Heart left ventricle (tissue), 16 donors: ENCODE measurements at regions not wholly inside any gene's neighbourhood (a gene's known extent, or its start where the extent isn't known, plus 50 kb on each side); places are given as distances from the start of the nearest gene placed in this dataset.

ENCODE experiments used
- ATAC-seq, 4 donors: fragments of 200-7000 bp; cut with Tn5 transposase; one replicate each; pipeline ENCODE4 v1.9.1; 2020 to 2022; ENCODE audit warnings: moderate library complexity in 4 of 4, mild to moderate bottlenecking in 3 of 4, moderate number of reproducible peaks in 1 of 4
- DNase-seq, 5 donors: peaks; one replicate each; pipeline ENCODE4 v3.0.0-alpha.2; 2020
- H3K27ac ChIP-seq, 12 donors: fragments of 200-600 bp; sonication (generic) in 4 of 12; one replicate each; pipeline versions ENCODE4 v1.5.0 to v1.8.0; 2016 to 2022; ENCODE audit warnings: mild to moderate bottlenecking in 2 of 12
- H3K27me3 ChIP-seq, 9 donors: fragments of 200-600 bp; sonication (generic) in 2 of 9; one replicate each; pipeline versions ENCODE4 v1.5.1 to v1.8.0; 2016 to 2022; ENCODE audit warnings: mild to moderate bottlenecking in 3 of 9
- H3K36me3 ChIP-seq, 9 donors: fragments of 200-600 bp; sonication (generic) in 2 of 9; one replicate each; pipeline versions ENCODE4 v1.5.0 to v1.8.0; 2018 to 2022; ENCODE audit warnings: mild to moderate bottlenecking in 2 of 9
- H3K4me1 ChIP-seq, 12 donors: fragments of 200-600 bp; sonication (generic) in 4 of 12; one replicate each; pipeline versions ENCODE4 v1.5.0 to v1.8.0; 2016 to 2022; ENCODE audit warnings: mild to moderate bottlenecking in 3 of 12
- H3K4me3 ChIP-seq, 12 donors: fragments of 200-600 bp; sonication (generic) in 4 of 12; one replicate each; pipeline versions ENCODE4 v1.5.0 to v1.8.0; 2017 to 2022; ENCODE audit warnings: mild to moderate bottlenecking in 9 of 12, moderate library complexity in 4 of 12
- H3K9me3 ChIP-seq, 12 donors: fragments of 200-600 bp; sonication (generic) in 4 of 12; one replicate each; pipeline versions ENCODE4 v1.5.0 to v1.8.0; 2016 to 2022; ENCODE audit warnings: mild to moderate bottlenecking in 1 of 12
- POLR2A ChIP-seq, 2 donors: fragments of 450-650 bp; IDR thresholded peaks; one replicate each; pipeline ENCODE4 v1.6.1; 2017; ENCODE audit warnings: antibody characterized with exemption in 2 of 2, mild to moderate bottlenecking in 2 of 2, moderate library complexity in 2 of 2
- WGBS, 4 donors: extraction: QIAGEN DNeasy Blood & Tissue Kit in 2 of 4; methylation state at CpG; one replicate each; pipeline versions ENCODE4 v1.1.5 to v1.1.7; 2013 to 2018; 5-methylcytosine and 5-hydroxymethylcytosine counted together
- intact Hi-C, 10 donors: fragments of 100-400 bp; cut with DNase I; formaldehyde crosslinking; loops; one replicate each; pipeline versions ENCODE4 v1.11.1 to v1.14.2; 2022
- TF ChIP-seq, protein P1 (sequence below), 12 donors: fragments of 200-600 bp; sonication (generic) in 4 of 12; IDR thresholded peaks; one replicate each; pipeline versions ENCODE4 v1.5.0 to v1.8.0; 2018 to 2022; ENCODE audit warnings: antibody characterized with exemption in 12 of 12, mild to moderate bottlenecking in 5 of 12
- donor health status: ischemic (EF 13 %, LVEDD 7.1; RV severe dilation, severe dysfunction).
- donor health status: healthy with polysubstance abuse.
- donor health status: DM: no; HTN: yes; CAD: no.
- donor health status: DM: no; HTN: no; CAD: no.
- donor health status: ischemic (EF 25% LVEDD 6.9; RV normal size, moderate dysfunction).
- donor health status: ischemic (EF 25% LVEDD 5.7; RV mildly dilated, moderate dysfunction).
- donor health status: healthy.
- donor health status: DM: yes; HTN: yes; CAD: no.
- donor health status: ischemic (EF 35%, LVEDD 5.7; RV mildly dilated, moderate dysfunction).
- donor health status: nonischemic (EF 11% LVEDD 7.7; RV severe dilation, severe dysfunction).
- donor health status: DM: yes; HTN: yes; CAD: no.
- donor health status: PGD.
- donor health status: ischemic (EF 29% LVEDD 5.4; RV normal size, mild dysfunction).
- donor health status: nonischemic (EF 23%, LVEDD 6.1; RV moderate dilation, normal function).

DNA sequence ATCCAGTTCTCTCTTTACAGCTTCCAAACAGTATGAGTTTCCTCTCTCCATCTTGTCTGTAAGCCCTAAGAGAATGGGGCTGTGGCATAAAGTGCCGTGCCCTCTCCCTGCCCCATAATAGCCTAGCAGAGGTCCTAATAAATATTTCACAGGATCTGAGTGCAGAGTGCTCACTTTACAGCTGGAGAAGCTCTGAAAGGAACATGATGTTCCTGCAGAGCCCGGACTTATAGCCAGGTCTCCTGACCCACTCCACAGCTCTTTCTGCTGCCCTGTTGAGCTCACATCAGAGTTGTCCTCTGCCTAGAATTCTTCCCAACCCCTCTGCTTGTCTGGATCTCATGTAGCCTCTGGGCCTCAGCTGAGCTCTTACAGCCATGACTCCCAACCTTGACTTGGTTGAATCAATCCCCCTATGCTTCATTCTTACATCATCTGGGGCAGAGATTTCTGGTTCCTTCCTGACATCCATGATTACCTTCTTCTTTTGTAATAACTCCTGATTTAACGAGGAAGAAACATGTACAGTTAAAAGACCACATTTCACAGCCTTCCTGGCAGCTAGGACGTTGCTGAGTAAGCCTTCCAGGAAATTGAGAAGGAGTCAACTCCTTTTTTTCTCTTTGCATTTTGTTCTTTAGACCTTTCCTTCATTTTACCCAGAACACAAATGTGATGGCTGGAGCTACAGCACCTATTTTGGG lies 135.3 kb downstream of the RPLP1 start:
- no peaks in the 10 kb centered on the region for H3K27me3 ChIP-seq
- DNase-seq = no peak
- H3K27ac ChIP-seq = no peak overlapping the region
- no peaks in the 10 kb centered on the region for H3K9me3 ChIP-seq
- peak in 3 of 4 donors; percentile 15 to 28 (median 16) for ATAC-seq
- no peaks in the 10 kb centered on the region for H3K36me3 ChIP-seq
- 58 to 68% (median 64%) methylated on average over 4 of the region's 4 CpGs for whole genome bisulfite sequencing, 4 donors
- peaks cover 0 to 22% (median 0%) of the 10 kb centered on the region in 12 donors for H3K4me1 ChIP-seq
- intact Hi-C loops = loop anchor here in 1 of 10 donors (10.0 kb wide), 1 partner anchor 577 kb away; no protein-coding TSS in a partner anchor
- TF ChIP-seq POLR2A (IDR thresholded peaks at IDR 0.05) = no peak
- TF ChIP-seq, protein P1, sequence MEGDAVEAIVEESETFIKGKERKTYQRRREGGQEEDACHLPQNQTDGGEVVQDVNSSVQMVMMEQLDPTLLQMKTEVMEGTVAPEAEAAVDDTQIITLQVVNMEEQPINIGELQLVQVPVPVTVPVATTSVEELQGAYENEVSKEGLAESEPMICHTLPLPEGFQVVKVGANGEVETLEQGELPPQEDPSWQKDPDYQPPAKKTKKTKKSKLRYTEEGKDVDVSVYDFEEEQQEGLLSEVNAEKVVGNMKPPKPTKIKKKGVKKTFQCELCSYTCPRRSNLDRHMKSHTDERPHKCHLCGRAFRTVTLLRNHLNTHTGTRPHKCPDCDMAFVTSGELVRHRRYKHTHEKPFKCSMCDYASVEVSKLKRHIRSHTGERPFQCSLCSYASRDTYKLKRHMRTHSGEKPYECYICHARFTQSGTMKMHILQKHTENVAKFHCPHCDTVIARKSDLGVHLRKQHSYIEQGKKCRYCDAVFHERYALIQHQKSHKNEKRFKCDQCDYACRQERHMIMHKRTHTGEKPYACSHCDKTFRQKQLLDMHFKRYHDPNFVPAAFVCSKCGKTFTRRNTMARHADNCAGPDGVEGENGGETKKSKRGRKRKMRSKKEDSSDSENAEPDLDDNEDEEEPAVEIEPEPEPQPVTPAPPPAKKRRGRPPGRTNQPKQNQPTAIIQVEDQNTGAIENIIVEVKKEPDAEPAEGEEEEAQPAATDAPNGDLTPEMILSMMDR (IDR thresholded peaks at IDR 0.05) = no peak
- no peak overlapping the region for H3K4me3 ChIP-seq

DNA sequence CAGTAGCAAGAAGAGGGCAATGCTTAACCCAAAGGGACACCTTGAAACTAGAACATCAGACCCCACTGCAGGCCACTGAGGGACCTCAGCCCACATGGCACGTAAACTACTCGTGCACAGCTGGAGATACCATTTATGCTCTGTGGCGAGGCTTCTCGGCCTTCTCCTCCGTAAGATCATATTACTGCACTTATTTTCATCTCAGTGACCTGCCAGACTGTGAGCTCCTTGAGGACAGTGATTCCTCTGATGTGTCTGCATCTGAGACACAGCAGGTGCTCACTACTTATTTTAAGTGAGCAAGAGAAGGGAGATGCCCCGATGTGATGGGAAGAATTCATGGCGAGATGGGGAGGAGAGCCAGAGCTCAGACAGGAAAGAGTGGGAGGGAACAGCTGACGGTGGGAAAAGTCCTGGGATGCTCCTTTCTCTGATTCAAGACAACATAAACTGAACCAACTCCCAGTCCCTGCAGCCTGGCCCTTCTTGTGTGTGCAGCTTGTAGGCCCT lies 137.6 kb downstream of the RPLP1 start:
- DNase-seq (no peak), ATAC-seq (no peak)
- H3K4me1 ChIP-seq = peaks cover 0 to 27% (median 13%) of the 10 kb centered on the region in 12 donors
- no peaks in the 10 kb centered on the region for H3K9me3 ChIP-seq
- no peak overlapping the region for H3K4me3 ChIP-seq
- no peaks in the 10 kb centered on the region for H3K27me3 ChIP-seq
- TF ChIP-seq, protein P1 (IDR thresholded peaks at IDR 0.05) = no peak
- no peak for TF ChIP-seq POLR2A (IDR thresholded peaks at IDR 0.05)
- 77 to 80% (median 79%) methylated on average over 8 of the region's 8 CpGs for WGBS, 4 donors
- no peak overlapping the region for H3K27ac ChIP-seq
- no peaks in the 10 kb centered on the region for H3K36me3 ChIP-seq
- intact Hi-C loops = loop anchor here in 2 of 10 donors (10.0 kb wide), 1 partner anchor 505 kb away; the partner anchor contains the start of gene TLE3 (in 2 of the 2)

DNA sequence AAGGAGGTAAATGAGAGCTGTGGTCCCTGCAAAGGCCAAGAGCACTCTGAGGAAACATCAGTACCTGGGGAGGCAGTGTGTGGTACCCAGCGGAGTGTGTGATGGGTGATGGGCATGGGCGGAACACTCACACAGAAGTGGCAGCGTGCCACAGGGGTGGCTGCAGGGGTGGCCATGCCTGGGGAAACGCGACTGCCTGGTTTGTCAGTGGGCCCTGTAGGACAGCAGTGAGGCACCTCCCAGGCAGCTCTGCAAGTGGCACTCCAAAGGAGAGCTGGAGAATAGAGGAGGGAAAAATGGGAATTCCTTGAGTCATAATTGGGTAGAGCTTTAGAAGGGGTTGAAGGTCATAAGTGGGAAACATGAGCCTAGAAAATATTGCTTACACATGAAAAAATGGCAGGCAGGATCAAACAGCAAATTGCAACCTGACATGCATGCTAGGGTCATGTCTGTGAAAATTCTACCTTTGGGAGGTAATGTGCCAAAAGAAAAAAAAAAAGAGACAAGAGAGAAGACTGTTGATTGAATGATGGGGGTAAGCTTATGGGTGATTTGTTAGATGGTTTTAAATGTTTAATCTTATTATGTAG lies 138.4 kb downstream of the RPLP1 start:
- no peak overlapping the region for H3K27ac ChIP-seq
- H3K36me3 ChIP-seq = no peaks in the 10 kb centered on the region
- H3K27me3 ChIP-seq = no peaks in the 10 kb centered on the region
- H3K4me1 ChIP-seq = peaks cover 0 to 35% (median 19%) of the 10 kb centered on the region in 12 donors
- intact Hi-C loops = loop anchor here in 2 of 10 donors (10.0 kb wide), 1 partner anchor 504 kb away; the partner anchor contains the start of gene TLE3 (in 2 of the 2)
- DNase-seq (no peak), ATAC-seq (no peak)
- no peaks in the 10 kb centered on the region for H3K9me3 ChIP-seq
- TF ChIP-seq POLR2A (IDR thresholded peaks at IDR 0.05) = no peak
- TF ChIP-seq, protein P1 (IDR thresholded peaks at IDR 0.05) = no peak
- WGBS, 4 donors = 95 to 98% (median 96%) methylated on average over 5 of the region's 5 CpGs
- H3K4me3 ChIP-seq = no peak overlapping the region

DNA sequence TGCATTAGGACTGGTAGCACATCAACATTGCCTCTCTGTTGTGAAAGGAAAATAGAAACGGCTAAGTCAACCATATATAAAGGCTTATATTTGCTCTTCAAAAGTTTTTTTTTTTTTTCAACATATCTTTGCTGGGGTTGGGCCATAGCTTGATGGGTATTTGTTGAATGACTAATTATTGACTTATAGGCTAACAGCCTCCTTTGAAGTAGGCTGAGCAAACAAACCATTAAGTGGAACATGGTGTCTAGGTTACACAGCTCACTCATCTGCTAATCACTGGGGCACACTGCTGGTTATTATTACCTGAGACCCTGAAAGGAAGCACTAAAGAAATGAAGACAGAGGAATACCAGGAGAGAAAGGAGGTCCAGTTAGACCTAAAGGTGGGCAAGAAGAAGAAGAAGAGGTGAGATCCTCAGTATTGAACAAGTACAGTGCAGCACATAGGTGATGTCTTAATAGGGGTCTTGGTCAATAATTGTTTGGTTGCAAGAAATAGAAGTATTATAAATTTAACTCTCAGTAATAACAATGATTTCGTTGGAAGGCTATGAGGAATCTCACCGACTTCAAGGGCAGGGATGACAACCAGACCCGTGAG lies 139.4 kb downstream of the RPLP1 start:
- intact Hi-C loops = loop anchor here in 2 of 10 donors (10.0 kb wide), 1 partner anchor 503 kb away; the partner anchor contains the start of gene TLE3 (in 2 of the 2)
- no peak overlapping the region for H3K27ac ChIP-seq
- H3K27me3 ChIP-seq = no peaks in the 10 kb centered on the region
- no peak for DNase-seq
- peaks cover 0 to 37% (median 25%) of the 10 kb centered on the region in 12 donors for H3K4me1 ChIP-seq
- no peaks in the 10 kb centered on the region for H3K36me3 ChIP-seq
- no peak overlapping the region for H3K4me3 ChIP-seq
- TF ChIP-seq, protein P1 (IDR thresholded peaks at IDR 0.05) = no peak
- no peak for TF ChIP-seq POLR2A (IDR thresholded peaks at IDR 0.05)
- 86 to 95% (median 91%) methylated on average over 4 of the region's 4 CpGs for WGBS, 4 donors
- ATAC-seq = no peak
- no peaks in the 10 kb centered on the region for H3K9me3 ChIP-seq
